ENCODE measurements at regions not wholly inside any gene's neighbourhood (a gene's known extent, or its start where the extent isn't known, plus 50 kb on each side); places are given as distances from the start of the nearest gene placed in this dataset.

DNA sequence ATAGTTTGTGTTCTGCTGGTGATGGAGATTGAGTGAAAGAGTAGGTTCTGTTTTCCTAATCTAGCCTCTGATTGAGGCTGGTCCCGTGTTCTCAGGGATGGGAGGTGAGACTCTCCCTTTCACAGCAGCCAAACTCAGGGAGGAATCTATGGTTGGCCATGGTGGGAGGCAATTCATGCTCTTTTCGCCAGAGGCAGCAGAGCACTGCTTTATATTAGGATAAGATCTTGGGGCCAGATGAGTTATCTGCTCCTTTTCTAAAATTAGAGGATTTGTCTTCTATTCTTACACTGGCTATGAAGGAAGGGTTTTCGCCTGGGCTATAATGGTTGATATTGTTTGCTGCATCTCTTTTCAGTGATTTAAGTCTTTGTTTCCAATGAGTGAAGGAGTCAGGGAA, 63.9 kb upstream of the NLGN4X start:
- H3K27me3 ChIP-seq (ENCODE audit: control insufficient read depth in 4 of 4, insufficient read depth in 4 of 4, low read length in 3 of 4), result no peaks in the 10 kb centered on the region
- no peaks in the 10 kb centered on the region for H3K4me1 ChIP-seq (ENCODE audit: control insufficient read depth in 4 of 4, insufficient read depth in 4 of 4, low read length in 3 of 4)
- H3K9ac ChIP-seq (ENCODE audit: low read depth in 1 of 2, low read length in 2 of 2), result no peak overlapping the region
- TF ChIP-seq, protein P1, sequence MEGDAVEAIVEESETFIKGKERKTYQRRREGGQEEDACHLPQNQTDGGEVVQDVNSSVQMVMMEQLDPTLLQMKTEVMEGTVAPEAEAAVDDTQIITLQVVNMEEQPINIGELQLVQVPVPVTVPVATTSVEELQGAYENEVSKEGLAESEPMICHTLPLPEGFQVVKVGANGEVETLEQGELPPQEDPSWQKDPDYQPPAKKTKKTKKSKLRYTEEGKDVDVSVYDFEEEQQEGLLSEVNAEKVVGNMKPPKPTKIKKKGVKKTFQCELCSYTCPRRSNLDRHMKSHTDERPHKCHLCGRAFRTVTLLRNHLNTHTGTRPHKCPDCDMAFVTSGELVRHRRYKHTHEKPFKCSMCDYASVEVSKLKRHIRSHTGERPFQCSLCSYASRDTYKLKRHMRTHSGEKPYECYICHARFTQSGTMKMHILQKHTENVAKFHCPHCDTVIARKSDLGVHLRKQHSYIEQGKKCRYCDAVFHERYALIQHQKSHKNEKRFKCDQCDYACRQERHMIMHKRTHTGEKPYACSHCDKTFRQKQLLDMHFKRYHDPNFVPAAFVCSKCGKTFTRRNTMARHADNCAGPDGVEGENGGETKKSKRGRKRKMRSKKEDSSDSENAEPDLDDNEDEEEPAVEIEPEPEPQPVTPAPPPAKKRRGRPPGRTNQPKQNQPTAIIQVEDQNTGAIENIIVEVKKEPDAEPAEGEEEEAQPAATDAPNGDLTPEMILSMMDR (IDR thresholded peaks at IDR 0.05; ENCODE audit: low read depth, low read length, missing input control), result peak; percentile 4
- TF ChIP-seq FOXA2 (IDR thresholded peaks at IDR 0.05) (no peak), SP1 (IDR thresholded peaks at IDR 0.05) (no peak), RAD21 (IDR thresholded peaks at IDR 0.05) (peak; percentile 17 to 53), MAX (IDR thresholded peaks at IDR 0.05) (no peak)
- no peak overlapping the region for H3K27ac ChIP-seq (ENCODE audit: low read depth in 1 of 2, low read length in 2 of 2)
- no peaks in the 10 kb centered on the region for H3K36me3 ChIP-seq (ENCODE audit: control insufficient read depth in 4 of 4, insufficient read depth in 3 of 4, low read depth in 1 of 4, low read length in 3 of 4)
- no peaks in the 10 kb centered on the region for H3K9me3 ChIP-seq (ENCODE audit: control insufficient read depth in 4 of 4, low read length in 3 of 4)
- WGBS, result 54% methylated on average over 3 of the region's 3 CpGs
- no peak overlapping the region for H3K4me3 ChIP-seq (ENCODE audit: low read depth in 1 of 3, low read length in 3 of 3)
- no peak for DNase-seq (ENCODE audit: low spot score)

GRCh38 chrX:6291444-6291843, 62.8 kb upstream of the NLGN4X start:
- Histone ChIP-seq H3K4me3 (ENCODE audit: low read depth in 1 of 3, low read length in 3 of 3) (no peak overlapping the region), H3K27me3 (ENCODE audit: control insufficient read depth in 4 of 4, insufficient read depth in 4 of 4, low read length in 3 of 4) (no peaks in the 10 kb centered on the region), H3K9me3 (ENCODE audit: control insufficient read depth in 4 of 4, low read length in 3 of 4) (no peaks in the 10 kb centered on the region), H3K4me1 (ENCODE audit: control insufficient read depth in 4 of 4, insufficient read depth in 4 of 4, low read length in 3 of 4) (no peaks in the 10 kb centered on the region), H3K36me3 (ENCODE audit: control insufficient read depth in 4 of 4, insufficient read depth in 3 of 4, low read depth in 1 of 4, low read length in 3 of 4) (no peaks in the 10 kb centered on the region), H3K9ac (ENCODE audit: low read depth in 1 of 2, low read length in 2 of 2) (no peak overlapping the region), H3K27ac (ENCODE audit: low read depth in 1 of 2, low read length in 2 of 2) (no peak overlapping the region)
- WGBS, result 75% methylated on average over 5 of the region's 5 CpGs
- TF ChIP-seq, protein P1 (IDR thresholded peaks at IDR 0.05; ENCODE audit: low read depth, low read length, missing input control), result no peak
- no peak for TF ChIP-seq HNF4G (IDR thresholded peaks at IDR 0.05)
- TF ChIP-seq FOXA2 (IDR thresholded peaks at IDR 0.05), result no peak
- TF ChIP-seq FOXA1 (IDR thresholded peaks at IDR 0.05), result no peak
- no peak for TF ChIP-seq REST (IDR thresholded peaks at IDR 0.05)
- no peak for TF ChIP-seq RXRA (IDR thresholded peaks at IDR 0.05)
- no peak for TF ChIP-seq SP1 (IDR thresholded peaks at IDR 0.05)
- no peak for TF ChIP-seq YY1 (IDR thresholded peaks at IDR 0.05)
- no peak for TF ChIP-seq RAD21 (IDR thresholded peaks at IDR 0.05)
- no peak for TF ChIP-seq HNF4A (conservative IDR thresholded peaks at IDR 0.05)
- no peak for TF ChIP-seq GABPA (IDR thresholded peaks at IDR 0.05 in 1 of 2, conservative IDR thresholded peaks at IDR 0.05 in 1 of 2)
- TF ChIP-seq, protein P2, sequence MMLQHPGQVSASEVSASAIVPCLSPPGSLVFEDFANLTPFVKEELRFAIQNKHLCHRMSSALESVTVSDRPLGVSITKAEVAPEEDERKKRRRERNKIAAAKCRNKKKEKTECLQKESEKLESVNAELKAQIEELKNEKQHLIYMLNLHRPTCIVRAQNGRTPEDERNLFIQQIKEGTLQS (IDR thresholded peaks at IDR 0.05), result no peak
- no peak for TF ChIP-seq ZBTB33 (IDR thresholded peaks at IDR 0.05)
- TF ChIP-seq MAX (IDR thresholded peaks at IDR 0.05), result no peak
- TF ChIP-seq JUND (IDR thresholded peaks at IDR 0.05), result no peak
- TF ChIP-seq TAF1 (conservative IDR thresholded peaks at IDR 0.05), result no peak
- no peak for TF ChIP-seq NR2F2 (IDR thresholded peaks at IDR 0.05)
- no peak for TF ChIP-seq EGR1 (IDR thresholded peaks at IDR 0.05; ENCODE audit: low read depth in 2 of 2)
- no peak for DNase-seq (ENCODE audit: low spot score)
